ENCODE measurements at regions not wholly inside any gene's neighbourhood (a gene's known extent, or its start where the extent isn't known, plus 50 kb on each side); places are given as distances from the start of the nearest gene placed in this dataset.

- TF ChIP-seq, protein P1, sequence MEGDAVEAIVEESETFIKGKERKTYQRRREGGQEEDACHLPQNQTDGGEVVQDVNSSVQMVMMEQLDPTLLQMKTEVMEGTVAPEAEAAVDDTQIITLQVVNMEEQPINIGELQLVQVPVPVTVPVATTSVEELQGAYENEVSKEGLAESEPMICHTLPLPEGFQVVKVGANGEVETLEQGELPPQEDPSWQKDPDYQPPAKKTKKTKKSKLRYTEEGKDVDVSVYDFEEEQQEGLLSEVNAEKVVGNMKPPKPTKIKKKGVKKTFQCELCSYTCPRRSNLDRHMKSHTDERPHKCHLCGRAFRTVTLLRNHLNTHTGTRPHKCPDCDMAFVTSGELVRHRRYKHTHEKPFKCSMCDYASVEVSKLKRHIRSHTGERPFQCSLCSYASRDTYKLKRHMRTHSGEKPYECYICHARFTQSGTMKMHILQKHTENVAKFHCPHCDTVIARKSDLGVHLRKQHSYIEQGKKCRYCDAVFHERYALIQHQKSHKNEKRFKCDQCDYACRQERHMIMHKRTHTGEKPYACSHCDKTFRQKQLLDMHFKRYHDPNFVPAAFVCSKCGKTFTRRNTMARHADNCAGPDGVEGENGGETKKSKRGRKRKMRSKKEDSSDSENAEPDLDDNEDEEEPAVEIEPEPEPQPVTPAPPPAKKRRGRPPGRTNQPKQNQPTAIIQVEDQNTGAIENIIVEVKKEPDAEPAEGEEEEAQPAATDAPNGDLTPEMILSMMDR (IDR thresholded peaks at IDR 0.05) = no peak
- Mint-ChIP-seq H3K4me3 (no peak overlapping the region), H3K4me1 (ENCODE audit: low read depth) (no peaks in the 10 kb centered on the region), H3K36me3 (ENCODE audit: low read depth) (no peaks in the 10 kb centered on the region), H3K27ac (no peak overlapping the region), H3K9me3 (peaks cover 19% of the 10 kb centered on the region), H3K27me3 (ENCODE audit: insufficient read depth) (peaks cover 2% of the 10 kb centered on the region; the same call in 1 of the 2 replicates)
- no peak for DNase-seq
Observed at GRCh38 chr2:60136913-60137312, 416.5 kb downstream of the BCL11A start.

DNA sequence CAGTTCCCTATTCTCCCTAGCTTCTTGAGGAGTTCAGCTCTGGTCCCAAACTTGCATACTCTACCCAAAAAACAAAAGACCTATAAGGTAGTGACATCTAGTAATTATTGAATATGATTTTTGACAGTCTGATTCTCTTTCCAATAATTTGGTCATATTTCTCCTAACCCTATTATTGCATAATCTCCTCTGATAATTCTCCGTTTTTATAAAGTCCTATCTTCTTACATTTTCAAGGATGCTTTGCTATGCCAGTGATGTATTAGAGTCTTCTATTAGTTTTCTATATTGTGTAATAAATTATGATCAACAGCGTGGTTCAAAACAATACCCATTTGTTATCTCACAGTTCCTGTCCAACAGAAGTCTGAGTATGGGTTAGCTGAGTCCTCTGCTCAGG, 426.3 kb downstream of the BCL11A start:
- peaks cover 1% of the 10 kb centered on the region; the same call in 1 of the 2 replicates for H3K27me3 Mint-ChIP-seq (ENCODE audit: insufficient read depth)
- no peaks in the 10 kb centered on the region for H3K36me3 Mint-ChIP-seq (ENCODE audit: low read depth)
- TF ChIP-seq, protein P1 (IDR thresholded peaks at IDR 0.05) = no peak
- H3K9me3 Mint-ChIP-seq = peaks cover 8% of the 10 kb centered on the region
- H3K4me1 Mint-ChIP-seq (ENCODE audit: low read depth) = no peaks in the 10 kb centered on the region
- no peak overlapping the region for H3K4me3 Mint-ChIP-seq
- DNase-seq = no peak
- no peak overlapping the region for H3K27ac Mint-ChIP-seq

- H3K36me3 Mint-ChIP-seq (ENCODE audit: low read depth) = no peaks in the 10 kb centered on the region
- H3K27ac Mint-ChIP-seq = no peak overlapping the region
- peaks cover 1% of the 10 kb centered on the region; the same call in 1 of the 2 replicates for H3K27me3 Mint-ChIP-seq (ENCODE audit: insufficient read depth)
- H3K4me3 Mint-ChIP-seq = no peak overlapping the region
- TF ChIP-seq, protein P1 (IDR thresholded peaks at IDR 0.05) = no peak
- no peak for DNase-seq
- H3K9me3 Mint-ChIP-seq = peaks cover 13% of the 10 kb centered on the region
- no peaks in the 10 kb centered on the region for H3K4me1 Mint-ChIP-seq (ENCODE audit: low read depth)
Observed at GRCh38 chr2:60125611-60126426, 427.6 kb downstream of the BCL11A start.

GRCh38 chr2:60119778-60120177, 433.7 kb downstream of the BCL11A start:
- H3K27ac Mint-ChIP-seq = no peak overlapping the region
- H3K9me3 Mint-ChIP-seq = peaks cover 36% of the 10 kb centered on the region
- no peaks in the 10 kb centered on the region for H3K4me1 Mint-ChIP-seq (ENCODE audit: low read depth)
- TF ChIP-seq, protein P1 (IDR thresholded peaks at IDR 0.05) = no peak
- no peaks in the 10 kb centered on the region for H3K36me3 Mint-ChIP-seq (ENCODE audit: low read depth)
- peaks cover 1% of the 10 kb centered on the region for H3K27me3 Mint-ChIP-seq (ENCODE audit: insufficient read depth)
- no peak for DNase-seq
- H3K4me3 Mint-ChIP-seq = no peak overlapping the region

DNA sequence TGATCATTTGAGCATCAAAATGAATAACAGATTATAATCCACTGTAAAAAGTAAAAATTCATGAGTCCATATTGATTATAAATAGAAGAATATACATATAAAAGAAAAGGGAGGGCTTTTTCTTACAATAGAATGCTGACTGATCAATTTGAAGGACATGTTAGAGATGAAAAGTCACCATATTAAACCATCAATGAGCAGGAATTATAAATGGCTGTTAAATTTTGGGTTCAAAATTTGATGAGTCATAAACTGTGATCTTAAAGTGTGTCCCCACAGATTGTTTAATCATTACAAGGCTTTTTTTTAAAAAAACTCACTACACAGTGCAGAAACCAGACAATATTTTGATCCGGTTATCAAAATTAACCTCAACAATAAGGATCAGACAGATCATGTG, 434.5 kb downstream of the BCL11A start:
- TF ChIP-seq, protein P1 (IDR thresholded peaks at IDR 0.05) = no peak
- Mint-ChIP-seq H3K27ac (no peak overlapping the region), H3K9me3 (peaks cover 44% of the 10 kb centered on the region), H3K36me3 (ENCODE audit: low read depth) (no peaks in the 10 kb centered on the region), H3K4me1 (ENCODE audit: low read depth) (no peaks in the 10 kb centered on the region), H3K27me3 (ENCODE audit: insufficient read depth) (peaks cover 1% of the 10 kb centered on the region), H3K4me3 (no peak overlapping the region)
- DNase-seq = no peak

Data from HFFc6 (cell line).